Kidney epithelial cell (primary cell): ENCODE measurements at regions not wholly inside any gene's neighbourhood (a gene's known extent, or its start where the extent isn't known, plus 50 kb on each side); places are given as distances from the start of the nearest gene placed in this dataset.

Experiments
- DNase-seq: peaks from one replicate; pipeline ENCODE4 v3.0.0-alpha.2; 2010; ENCODE audit warnings: low read depth
- H3K27me3 ChIP-seq: 2 replicates; pipeline ENCODE4 v1.6.0; 2011; ENCODE audit warnings: low read length; ENCODE audit not compliant: control insufficient read depth, insufficient read depth
- H3K36me3 ChIP-seq: 2 replicates; pipeline ENCODE4 v1.5.1; 2011; ENCODE audit warnings: low read length; ENCODE audit not compliant: control insufficient read depth, insufficient read depth
- H3K4me3 ChIP-seq: 2 replicates; pipeline ENCODE4 v1.5.1; 2011; ENCODE audit warnings: low read depth, mild to moderate bottlenecking, control low read depth, low read length
- CTCF ChIP-seq: IDR thresholded peaks from 2 replicates; pipeline ENCODE4 v1.5.1; 2011; ENCODE audit warnings: mild to moderate bottlenecking, moderate library complexity, low read length, control low read depth, inconsistent platforms; ENCODE audit not compliant: insufficient read depth, poor library complexity, severe bottlenecking

GRCh38 chr10:117884093-117884492 is 162.6 kb downstream of the RAB11FIP2 start:
- H3K36me3 ChIP-seq: no peaks in the 10 kb centered on the region
- DNase-seq: no peak
- H3K27me3 ChIP-seq: no peaks in the 10 kb centered on the region
- H3K4me3 ChIP-seq: no peak overlapping the region
- TF ChIP-seq CTCF: no peak

- no peaks in the 10 kb centered on the region for H3K27me3 ChIP-seq
- H3K4me3 ChIP-seq: no peak overlapping the region
- no peak for TF ChIP-seq CTCF
- DNase-seq: no peak
- no peaks in the 10 kb centered on the region for H3K36me3 ChIP-seq
Observed at GRCh38 chr10:117884592-117884991, 162.1 kb downstream of the RAB11FIP2 start.

GRCh38 chr10:117885206-117885829 is 161.4 kb downstream of the RAB11FIP2 start:
- TF ChIP-seq CTCF: no peak
- no peak for DNase-seq
- Histone ChIP-seq H3K36me3 (no peaks in the 10 kb centered on the region), H3K4me3 (no peak overlapping the region), H3K27me3 (no peaks in the 10 kb centered on the region)

GRCh38 chr10:117886766-117887165 is 160.0 kb downstream of the RAB11FIP2 start:
- no peak for DNase-seq
- no peak for TF ChIP-seq CTCF
- Histone ChIP-seq H3K36me3 (no peaks in the 10 kb centered on the region), H3K27me3 (no peaks in the 10 kb centered on the region), H3K4me3 (no peak overlapping the region)

- TF ChIP-seq CTCF: no peak
- no peaks in the 10 kb centered on the region for H3K36me3 ChIP-seq
- H3K4me3 ChIP-seq: no peak overlapping the region
- no peak for DNase-seq
- no peaks in the 10 kb centered on the region for H3K27me3 ChIP-seq
Observed at GRCh38 chr10:117889664-117890063, 157.1 kb downstream of the RAB11FIP2 start.

GRCh38 chr10:117892681-117893220 is 154.0 kb downstream of the RAB11FIP2 start:
- no peak overlapping the region for H3K4me3 ChIP-seq
- no peaks in the 10 kb centered on the region for H3K27me3 ChIP-seq
- TF ChIP-seq CTCF: no peak
- DNase-seq: no peak
- no peaks in the 10 kb centered on the region for H3K36me3 ChIP-seq
